ENCODE measurements at regions not wholly inside any gene's neighbourhood (a gene's known extent, or its start where the extent isn't known, plus 50 kb on each side); places are given as distances from the start of the nearest gene placed in this dataset.

- Histone ChIP-seq H3K27me3 (replicated peaks; ENCODE audit: control insufficient read depth, insufficient read depth, low read length) (no peaks in the 10 kb centered on the region), H3K4me3 (ENCODE audit: low read depth, low read length) (no peak overlapping the region), H3K36me3 (ENCODE audit: control insufficient read depth, insufficient read depth, low read length) (no peaks in the 10 kb centered on the region), H3K4me1 (0 out of 2 replicates have a peak, but pooled peaks cover 5% of the 10 kb centered on the region), H3K9me3 (no peaks in the 10 kb centered on the region; the same call in 1 of the 2 replicates)
- Mint-ChIP-seq H3K4me3 (ENCODE audit: unreplicated experiment) (no peak overlapping the region), H3K4me1 (ENCODE audit: low read depth, unreplicated experiment) (peaks cover 6% of the 10 kb centered on the region), H3K9me3 (ENCODE audit: unreplicated experiment) (no peaks in the 10 kb centered on the region), H3K27me3 (ENCODE audit: insufficient read depth, unreplicated experiment) (peaks cover 13% of the 10 kb centered on the region), H3K36me3 (ENCODE audit: insufficient read depth, unreplicated experiment) (no peaks in the 10 kb centered on the region), H3K27ac (ENCODE audit: unreplicated experiment) (no peak overlapping the region)
- no TSS peak for BruUV-seq (replicated peaks)
- ChIA-PET CTCF (no interaction called here), POLR2A (no interaction called here)
- no peak for DNase-seq
- no peak for TF ChIP-seq CTCF (IDR thresholded peaks at IDR 0.05; ENCODE audit: insufficient read depth in 1 of 2, low read depth in 1 of 2, low read length in 1 of 2, severe bottlenecking in 1 of 2, unreplicated experiment in 1 of 2)
- intact Hi-C loops (cut with micrococcal nuclease; ENCODE audit: unreplicated experiment): no loop called here
These were observed 74.8 kb downstream of the EN1 start for GRCh38 chr2:118772487-118773200.

- POLR2A ChIA-PET: no interaction called here
- no peak overlapping the region for H3K27ac Mint-ChIP-seq (ENCODE audit: unreplicated experiment)
- H3K4me3 ChIP-seq (ENCODE audit: low read depth, low read length): no peak overlapping the region
- H3K4me1 ChIP-seq: 0 out of 2 replicates have a peak, but pooled peaks cover under 1% of the 10 kb centered on the region
- CTCF ChIA-PET: no interaction called here
- no peak for TF ChIP-seq CTCF (IDR thresholded peaks at IDR 0.05; ENCODE audit: insufficient read depth in 1 of 2, low read depth in 1 of 2, low read length in 1 of 2, severe bottlenecking in 1 of 2, unreplicated experiment in 1 of 2)
- no peaks in the 10 kb centered on the region for H3K9me3 ChIP-seq
- H3K9me3 Mint-ChIP-seq (ENCODE audit: unreplicated experiment): no peaks in the 10 kb centered on the region
- intact Hi-C loops (cut with micrococcal nuclease; ENCODE audit: unreplicated experiment): no loop called here
- peaks cover 18% of the 10 kb centered on the region for H3K27me3 Mint-ChIP-seq (ENCODE audit: insufficient read depth, unreplicated experiment)
- H3K4me1 Mint-ChIP-seq (ENCODE audit: low read depth, unreplicated experiment): no peaks in the 10 kb centered on the region
- H3K36me3 ChIP-seq (ENCODE audit: control insufficient read depth, insufficient read depth, low read length): no peaks in the 10 kb centered on the region
- no peaks in the 10 kb centered on the region; the same call in 1 of the 2 replicates for H3K27me3 ChIP-seq (replicated peaks; ENCODE audit: control insufficient read depth, insufficient read depth, low read length)
- H3K36me3 Mint-ChIP-seq (ENCODE audit: insufficient read depth, unreplicated experiment): no peaks in the 10 kb centered on the region
- no peak for DNase-seq
- no TSS peak for BruUV-seq (replicated peaks)
- no peak overlapping the region for H3K4me3 Mint-ChIP-seq (ENCODE audit: unreplicated experiment)
These were observed 77.6 kb downstream of the EN1 start for GRCh38 chr2:118769707-118770400.

- POLR2A ChIA-PET: no interaction called here
These were observed 80.6 kb downstream of the EN1 start for GRCh38 chr2:118766871-118767270.

More at GRCh38 chr2:118766871-118767270, 80.6 kb downstream of the EN1 start:
- Histone ChIP-seq H3K36me3 (ENCODE audit: control insufficient read depth, insufficient read depth, low read length) (no peaks in the 10 kb centered on the region), H3K9me3 (no peaks in the 10 kb centered on the region), H3K4me1 (no peaks in the 10 kb centered on the region), H3K4me3 (ENCODE audit: low read depth, low read length) (no peak overlapping the region), H3K27me3 (replicated peaks; ENCODE audit: control insufficient read depth, insufficient read depth, low read length) (no peaks in the 10 kb centered on the region; the same call in 1 of the 2 replicates)
- H3K36me3 Mint-ChIP-seq (ENCODE audit: insufficient read depth, unreplicated experiment): no peaks in the 10 kb centered on the region
- no peak for DNase-seq
- H3K27me3 Mint-ChIP-seq (ENCODE audit: insufficient read depth, unreplicated experiment): peaks cover 21% of the 10 kb centered on the region
- no peaks in the 10 kb centered on the region for H3K4me1 Mint-ChIP-seq (ENCODE audit: low read depth, unreplicated experiment)
- no TSS peak for BruUV-seq (replicated peaks)
- H3K9me3 Mint-ChIP-seq (ENCODE audit: unreplicated experiment): no peaks in the 10 kb centered on the region
- intact Hi-C loops (cut with micrococcal nuclease; ENCODE audit: unreplicated experiment): no loop called here
- CTCF ChIA-PET: interaction anchor here (0.7 kb wide), 1 partner anchor 276 kb away, joined by 4 read pairs; no protein-coding TSS in a partner anchor
- no peak overlapping the region for H3K4me3 Mint-ChIP-seq (ENCODE audit: unreplicated experiment)
- no peak for TF ChIP-seq CTCF (IDR thresholded peaks at IDR 0.05; ENCODE audit: insufficient read depth in 1 of 2, low read depth in 1 of 2, low read length in 1 of 2, severe bottlenecking in 1 of 2, unreplicated experiment in 1 of 2)
- H3K27ac Mint-ChIP-seq (ENCODE audit: unreplicated experiment): no peak overlapping the region

All from Caco-2 (cell line).